ENCODE measurements at regions not wholly inside any gene's neighbourhood (a gene's known extent, or its start where the extent isn't known, plus 50 kb on each side); places are given as distances from the start of the nearest gene placed in this dataset.

DNA sequence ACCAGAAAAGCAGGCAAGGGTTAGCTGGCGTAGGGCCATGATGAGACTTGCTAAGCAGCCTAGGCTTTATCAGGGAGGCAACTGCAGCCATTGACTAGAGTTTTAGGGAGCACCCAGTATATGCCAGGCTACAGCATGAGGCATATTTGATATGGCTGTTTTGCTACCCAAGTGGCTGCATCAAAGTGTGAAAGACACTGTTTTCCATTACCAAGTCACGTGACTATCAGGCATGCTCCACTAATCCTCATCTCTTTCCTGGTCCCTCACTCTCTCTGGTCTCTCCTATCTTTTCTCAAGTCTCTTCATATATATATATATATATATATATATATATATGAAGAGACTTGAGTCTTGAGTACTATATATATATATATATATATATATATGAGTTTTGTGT is 206.7 kb upstream of the POU3F1 start:
- TF ChIP-seq, protein P1, sequence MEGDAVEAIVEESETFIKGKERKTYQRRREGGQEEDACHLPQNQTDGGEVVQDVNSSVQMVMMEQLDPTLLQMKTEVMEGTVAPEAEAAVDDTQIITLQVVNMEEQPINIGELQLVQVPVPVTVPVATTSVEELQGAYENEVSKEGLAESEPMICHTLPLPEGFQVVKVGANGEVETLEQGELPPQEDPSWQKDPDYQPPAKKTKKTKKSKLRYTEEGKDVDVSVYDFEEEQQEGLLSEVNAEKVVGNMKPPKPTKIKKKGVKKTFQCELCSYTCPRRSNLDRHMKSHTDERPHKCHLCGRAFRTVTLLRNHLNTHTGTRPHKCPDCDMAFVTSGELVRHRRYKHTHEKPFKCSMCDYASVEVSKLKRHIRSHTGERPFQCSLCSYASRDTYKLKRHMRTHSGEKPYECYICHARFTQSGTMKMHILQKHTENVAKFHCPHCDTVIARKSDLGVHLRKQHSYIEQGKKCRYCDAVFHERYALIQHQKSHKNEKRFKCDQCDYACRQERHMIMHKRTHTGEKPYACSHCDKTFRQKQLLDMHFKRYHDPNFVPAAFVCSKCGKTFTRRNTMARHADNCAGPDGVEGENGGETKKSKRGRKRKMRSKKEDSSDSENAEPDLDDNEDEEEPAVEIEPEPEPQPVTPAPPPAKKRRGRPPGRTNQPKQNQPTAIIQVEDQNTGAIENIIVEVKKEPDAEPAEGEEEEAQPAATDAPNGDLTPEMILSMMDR (IDR thresholded peaks at IDR 0.05): no peak
- TF ChIP-seq POLR2A (IDR thresholded peaks at IDR 0.05) (no peak), POLR2AphosphoS5 (IDR thresholded peaks at IDR 0.05) (no peak)

Measured in breast epithelium (tissue), 3 donors.